Esophagus muscularis mucosa (tissue), 3 donors: ENCODE measurements at regions not wholly inside any gene's neighbourhood (a gene's known extent, or its start where the extent isn't known, plus 50 kb on each side); places are given as distances from the start of the nearest gene placed in this dataset.

Experiments
- CTCF ChIP-seq, 3 experiments: fragments of 200-600 bp in 2 of 3; fragments of 450-650 bp in 1 of 3; sonication (generic) in 2 of 3; IDR thresholded peaks; one replicate each; pipeline ENCODE4 v1.5.1; 2017 to 2019; ENCODE audit warnings: antibody characterized with exemption in 3 of 3, mild to moderate bottlenecking in 2 of 3, moderate library complexity in 1 of 3
- POLR2A ChIP-seq: fragments of 450-650 bp; IDR thresholded peaks from one replicate; pipeline ENCODE4 v1.6.1; 2017; ENCODE audit warnings: antibody characterized with exemption, moderate library complexity, mild to moderate bottlenecking, low read depth
- POLR2AphosphoS5 ChIP-seq, 2 donors: sonication (generic); formaldehyde crosslinking; IDR thresholded peaks; one replicate each; pipeline ENCODE4 v1.6.1; 2017; ENCODE audit warnings: antibody characterized with exemption in 2 of 2

- no peak for TF ChIP-seq CTCF (IDR thresholded peaks at IDR 0.05)
- no peak for TF ChIP-seq POLR2A
- no peak for TF ChIP-seq POLR2AphosphoS5 (IDR thresholded peaks at IDR 0.05)
These were observed 760.9 kb downstream of the KCNJ18 start for GRCh38 chr17:22453181-22453580.
